HG03097 (cell line): ENCODE measurements at regions not wholly inside any gene's neighbourhood (a gene's known extent, or its start where the extent isn't known, plus 50 kb on each side); places are given as distances from the start of the nearest gene placed in this dataset.
"Not testable (repeated sequence)": the region's sequence is repeated elsewhere in the genome, so short reads cannot be mapped to it uniquely, and the experiment has no call there.

Experiments
- ATAC-seq: cut with Tn5 transposase; IDR thresholded peaks from one replicate; pipeline ENCODE4 v1.9.1; 2021; ENCODE audit not compliant: unreplicated experiment, low FRiP score

GRCh38 chr11:81993755-81994154 lies 739.9 kb downstream of the FAM181B start:
- no peak for ATAC-seq

GRCh38 chr11:81990659-81991443 lies 742.8 kb downstream of the FAM181B start:
- ATAC-seq: no peak

DNA sequence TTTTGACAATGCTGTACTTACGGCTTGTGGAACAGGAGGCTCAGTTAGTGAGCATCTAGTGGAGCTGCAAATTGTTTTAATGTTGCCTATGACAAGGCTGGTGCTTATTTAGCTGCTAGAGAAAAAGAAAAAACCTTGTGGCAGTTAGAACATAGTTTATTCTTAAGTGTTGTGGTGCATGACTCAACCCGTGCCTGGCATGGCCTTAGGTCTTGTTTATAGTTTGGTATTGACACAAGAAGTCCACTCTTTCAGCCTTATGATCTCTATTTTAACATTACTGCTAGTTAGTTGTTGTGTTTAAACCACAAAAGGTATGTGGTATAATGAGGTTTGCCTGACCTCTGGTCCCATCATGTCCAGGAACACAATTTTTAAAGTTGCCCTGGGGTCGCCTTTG lies 744.6 kb downstream of the FAM181B start:
- ATAC-seq: no peak

- no peak for ATAC-seq
These were observed 745.7 kb downstream of the FAM181B start for GRCh38 chr11:81987829-81988472.

- ATAC-seq: no peak
These were observed 747.0 kb downstream of the FAM181B start for GRCh38 chr11:81986556-81987161.

DNA sequence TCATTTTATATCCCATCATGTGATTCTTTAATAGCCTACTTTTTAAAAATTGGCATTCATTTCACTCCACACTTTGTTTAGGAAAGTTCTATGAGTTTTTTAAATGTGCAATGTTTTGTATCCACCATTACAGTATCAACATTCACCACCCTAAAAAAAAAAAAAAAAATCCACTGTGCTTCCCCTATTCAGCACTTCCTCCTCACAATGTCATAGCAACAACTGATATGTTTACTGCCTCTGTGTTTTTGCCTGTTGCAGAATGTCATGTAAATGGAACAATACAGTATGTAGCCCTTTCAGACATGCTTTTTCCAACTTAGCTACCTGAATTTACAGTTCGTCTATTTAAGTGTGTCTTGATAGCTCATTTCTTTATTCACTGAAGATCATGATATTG lies 754.2 kb downstream of the FAM181B start:
- no peak for ATAC-seq

DNA sequence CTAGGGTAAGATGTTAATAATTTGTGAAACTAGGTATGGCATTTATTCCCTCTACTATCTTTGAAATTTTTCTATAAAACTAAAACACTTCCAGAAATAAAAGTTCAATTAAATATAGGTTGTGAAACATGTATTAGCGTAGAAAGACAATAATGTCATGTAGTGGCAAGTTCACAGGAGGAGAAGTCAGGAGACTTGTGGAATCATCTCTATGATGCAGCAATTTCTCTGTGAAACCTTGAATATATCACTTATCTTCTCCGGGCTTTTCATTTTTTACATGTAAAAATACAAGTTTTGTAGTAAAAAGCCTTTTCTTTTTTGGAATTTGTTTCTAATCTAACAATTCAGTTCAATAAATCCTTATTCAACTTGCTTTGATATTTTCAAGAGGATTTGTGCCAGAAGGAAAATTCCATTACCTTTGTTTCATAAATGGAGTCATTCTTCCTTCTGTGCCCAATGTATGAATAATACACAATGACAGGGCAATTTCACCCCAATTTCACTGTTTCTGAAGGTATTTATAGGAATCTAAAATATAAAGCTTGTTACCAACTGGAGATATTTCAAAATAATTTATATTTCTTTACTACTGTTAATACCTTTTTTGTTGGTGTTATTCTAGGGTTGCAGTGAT lies 758.3 kb downstream of the FAM181B start:
- no peak for ATAC-seq

- no peak for ATAC-seq
These were observed 762.8 kb downstream of the FAM181B start for GRCh38 chr11:81970886-81971285.

DNA sequence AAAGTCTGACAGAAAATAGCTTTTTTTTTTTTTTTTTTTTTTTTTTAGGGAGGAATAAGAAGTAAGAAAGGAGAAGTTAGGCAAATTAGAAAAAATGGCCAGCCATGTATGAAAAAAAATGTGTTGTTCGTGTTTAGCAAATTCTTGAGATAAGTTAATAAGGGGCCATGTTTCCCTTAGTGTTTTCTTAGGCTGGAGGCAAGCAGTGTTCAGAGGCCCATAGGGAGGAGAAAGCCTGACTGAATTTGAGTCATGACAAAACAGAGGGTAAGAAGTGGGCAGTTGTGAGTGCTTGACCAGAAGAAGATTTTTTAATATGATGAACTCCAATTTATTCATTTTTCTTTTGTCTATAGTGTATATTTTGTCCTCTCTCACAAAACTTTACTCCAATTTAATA lies 766.4 kb downstream of the FAM181B start:
- ATAC-seq: no peak

DNA sequence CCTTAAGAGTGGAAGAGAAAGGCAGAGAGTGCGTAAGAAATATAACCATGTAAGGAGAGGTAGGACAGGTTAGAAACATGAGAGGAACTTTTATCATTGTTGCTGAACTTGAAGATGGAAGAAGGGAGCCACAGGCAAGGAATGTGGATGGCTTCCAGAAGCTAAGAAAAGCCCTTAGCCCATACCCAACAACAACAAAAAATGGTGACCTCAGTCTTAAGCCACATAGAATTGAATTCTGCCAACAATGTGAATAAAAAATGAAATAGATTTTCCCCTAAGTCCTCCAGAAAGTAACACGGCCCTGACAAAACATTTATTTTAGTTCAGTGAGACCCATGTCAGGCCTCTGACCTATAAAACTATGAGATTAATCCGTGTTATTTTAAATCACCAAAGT lies 767.3 kb downstream of the FAM181B start:
- ATAC-seq: no peak

DNA sequence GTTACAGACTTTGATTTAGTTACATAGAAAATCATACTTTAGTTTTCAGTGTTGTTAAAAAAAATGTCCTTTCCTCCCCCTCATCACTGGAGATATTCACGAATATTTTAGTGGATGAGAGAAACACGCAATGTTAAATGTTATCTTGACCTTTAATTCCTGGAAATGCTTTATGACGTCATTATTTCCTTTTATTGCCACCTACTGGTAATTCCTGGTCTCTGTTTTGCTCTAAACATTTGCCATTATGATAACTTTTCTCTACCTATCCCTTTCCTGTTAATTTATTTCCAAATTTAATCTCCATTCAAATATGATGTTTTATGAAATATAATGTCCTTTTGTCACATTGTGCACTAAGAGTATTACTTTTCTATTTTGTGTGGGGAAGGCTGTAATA lies 770.6 kb downstream of the FAM181B start:
- ATAC-seq: no peak

DNA sequence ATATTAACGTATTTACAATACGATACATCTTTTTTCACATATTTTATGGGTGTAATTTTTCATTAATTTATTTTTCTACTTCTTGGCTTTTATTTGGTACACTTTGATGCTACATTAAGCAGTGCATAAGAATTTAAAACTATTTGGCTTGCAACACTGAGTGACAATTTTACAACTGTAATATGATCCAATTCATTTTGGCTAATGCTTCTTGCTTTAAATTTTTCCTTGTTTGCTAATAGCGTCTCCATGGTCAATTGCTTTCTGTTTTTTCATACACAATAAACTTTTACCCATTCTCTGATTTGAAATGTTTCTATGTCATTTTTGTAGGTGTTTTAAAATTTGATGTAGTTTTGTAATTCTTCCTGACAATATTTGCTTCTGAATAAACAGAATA lies 773.2 kb downstream of the FAM181B start:
- ATAC-seq: no peak

DNA sequence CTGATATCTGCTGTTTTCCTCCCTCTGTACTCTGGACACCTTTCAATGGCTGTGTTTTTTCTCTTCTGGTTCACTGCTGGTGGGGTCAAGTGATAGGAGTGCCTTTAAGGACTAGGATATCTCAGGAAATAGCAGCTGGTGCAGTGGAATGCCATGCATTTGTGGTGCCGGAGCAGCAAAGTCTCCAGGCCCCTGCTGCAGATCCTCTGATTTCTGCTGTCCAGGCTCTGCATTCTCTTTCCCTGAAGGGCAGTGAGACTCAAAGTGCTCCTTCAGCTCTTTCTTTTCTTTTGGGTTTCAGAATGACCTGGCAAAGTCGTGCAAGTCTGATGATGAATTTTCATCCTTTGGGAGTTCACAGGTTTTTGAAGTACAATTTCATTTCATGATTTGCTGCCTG lies 774.3 kb downstream of the FAM181B start:
- ATAC-seq: no peak

DNA sequence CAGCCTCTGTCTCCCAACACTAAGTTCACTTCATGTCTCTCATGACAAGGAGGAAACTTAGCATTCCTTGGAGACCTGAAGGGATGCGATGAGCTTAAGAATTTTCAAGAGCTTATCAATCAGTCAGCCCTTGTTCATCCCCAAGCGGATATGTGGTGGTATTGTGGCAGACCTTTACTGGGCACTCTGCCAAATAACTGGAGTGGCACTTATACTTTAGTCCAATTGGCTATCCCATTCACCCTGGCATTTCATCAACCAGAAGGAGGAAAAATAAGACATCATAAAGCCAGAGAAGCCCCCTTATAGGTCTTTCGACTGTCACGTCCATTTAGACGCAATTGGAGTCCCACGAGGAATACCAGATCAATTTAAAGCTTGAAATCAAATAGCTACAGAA lies 779.4 kb downstream of the FAM181B start:
- ATAC-seq: not testable (repeated sequence)

- ATAC-seq: no peak
These were observed 786.8 kb downstream of the FAM181B start for GRCh38 chr11:81946831-81947230.

DNA sequence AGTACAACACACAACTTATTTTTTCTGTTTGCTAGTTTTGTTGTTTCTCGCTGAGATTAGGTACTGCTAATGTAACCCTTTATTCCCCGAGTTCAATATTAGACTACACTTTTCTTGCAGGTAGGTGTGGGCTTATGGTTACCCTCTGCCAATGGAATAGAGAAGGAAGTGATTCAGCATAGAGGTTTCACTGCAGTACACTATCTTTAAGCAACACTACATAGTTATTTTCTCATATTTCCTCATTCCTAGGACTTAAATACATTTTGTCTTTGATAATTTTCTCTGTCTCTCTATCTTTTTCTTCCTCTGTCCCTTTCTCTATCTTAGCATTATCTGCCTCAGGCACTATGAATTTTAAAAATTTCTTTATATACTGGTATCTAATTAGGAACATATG lies 791.0 kb downstream of the FAM181B start:
- ATAC-seq: no peak

DNA sequence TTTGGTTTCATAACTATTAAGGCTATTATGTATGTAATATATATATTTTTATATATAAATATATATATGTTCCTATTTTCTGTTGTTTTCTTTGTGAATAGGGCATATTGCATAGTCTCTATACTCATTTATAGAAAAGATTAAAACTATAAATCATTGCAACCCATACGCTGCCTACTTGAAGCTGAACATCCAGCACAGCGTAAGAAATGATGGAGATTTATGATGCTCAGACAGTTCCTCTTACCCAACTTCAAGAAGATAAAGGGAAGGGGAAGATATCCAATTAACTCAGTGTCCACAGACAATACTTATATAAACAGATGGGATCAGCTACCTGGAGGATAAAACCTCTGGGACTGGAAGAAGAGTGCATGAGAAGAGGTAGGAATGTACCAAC lies 791.7 kb downstream of the FAM181B start:
- ATAC-seq: no peak

DNA sequence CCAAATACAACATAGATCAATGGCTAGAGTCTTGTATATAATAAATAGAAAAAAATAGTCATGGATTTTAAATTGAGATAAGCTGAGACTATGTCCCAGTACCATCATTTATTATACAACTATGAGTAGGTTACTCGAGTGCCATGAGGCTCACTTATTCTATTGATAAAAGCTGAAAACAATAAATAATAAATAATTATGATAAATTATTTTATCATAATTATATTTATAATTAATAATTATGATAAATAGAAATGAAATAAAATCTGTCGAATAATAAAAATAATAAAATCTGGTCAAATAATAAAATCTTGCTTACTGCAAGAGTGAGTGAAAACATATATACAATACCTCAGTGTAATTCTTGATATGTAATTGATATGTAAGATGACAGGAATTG lies 801.4 kb downstream of the FAM181B start:
- ATAC-seq: no peak

- ATAC-seq: no peak
These were observed 813.5 kb downstream of the FAM181B start for GRCh38 chr11:81920205-81920604.

DNA sequence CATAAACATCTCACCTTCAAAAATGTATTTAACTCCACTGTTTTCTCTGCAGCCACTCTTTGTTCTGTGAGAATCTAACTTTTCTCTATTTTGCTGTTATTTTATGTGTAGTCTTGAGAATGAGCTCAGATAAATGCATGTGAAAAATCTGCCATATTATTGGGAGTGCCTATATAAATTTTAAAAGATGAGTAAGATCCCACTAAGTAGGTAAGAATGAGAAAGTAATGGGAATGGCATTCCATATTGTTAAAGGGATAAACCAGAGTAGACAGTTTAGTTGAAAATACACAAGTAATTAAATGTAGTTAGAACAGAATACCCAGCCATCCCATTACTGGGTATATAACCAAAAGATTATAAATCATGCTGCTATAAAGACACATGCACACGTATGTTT lies 817.2 kb downstream of the FAM181B start:
- no peak for ATAC-seq

- ATAC-seq: no peak
These were observed 818.6 kb downstream of the FAM181B start for GRCh38 chr11:81915045-81915444.
